SK-N-SH (cell line): ENCODE measurements at regions not wholly inside any gene's neighbourhood (a gene's known extent, or its start where the extent isn't known, plus 50 kb on each side); places are given as distances from the start of the nearest gene placed in this dataset.

Source experiments
- EP300 ChIP-seq, 2 experiments: IDR thresholded peaks; 2 replicates each; pipeline versions ENCODE4 v1.4.0 to v1.6.1; 2012; ENCODE audit warnings: borderline replicate concordance in 1 of 2, low read depth in 1 of 2, low read length in 1 of 2
- FOXM1 ChIP-seq: IDR thresholded peaks from 2 replicates; pipeline ENCODE4 v1.4.0; 2012; ENCODE audit warnings: low read depth, mild to moderate bottlenecking
- POLR2AphosphoS5 ChIP-seq: IDR thresholded peaks from 2 replicates; pipeline ENCODE4 v1.6.1; 2012; ENCODE audit warnings: low read depth, low read length
- RFX5 ChIP-seq: IDR thresholded peaks from 2 replicates; pipeline ENCODE4 v1.6.1; 2012; ENCODE audit warnings: mild to moderate bottlenecking, improper control_type of control experiment, low read length
- TF ChIP-seq, protein P1 (sequence below): fragments of 200-600 bp; sonication (generic); IDR thresholded peaks from 2 replicates; pipeline ENCODE4 v1.6.1; 2017; ENCODE audit warnings: antibody characterized with exemption, mild to moderate bottlenecking, moderate library complexity
- TF ChIP-seq, protein P2 (sequence below): IDR thresholded peaks from 2 replicates; pipeline ENCODE4 v1.4.0; 2012; ENCODE audit warnings: low read depth

DNA sequence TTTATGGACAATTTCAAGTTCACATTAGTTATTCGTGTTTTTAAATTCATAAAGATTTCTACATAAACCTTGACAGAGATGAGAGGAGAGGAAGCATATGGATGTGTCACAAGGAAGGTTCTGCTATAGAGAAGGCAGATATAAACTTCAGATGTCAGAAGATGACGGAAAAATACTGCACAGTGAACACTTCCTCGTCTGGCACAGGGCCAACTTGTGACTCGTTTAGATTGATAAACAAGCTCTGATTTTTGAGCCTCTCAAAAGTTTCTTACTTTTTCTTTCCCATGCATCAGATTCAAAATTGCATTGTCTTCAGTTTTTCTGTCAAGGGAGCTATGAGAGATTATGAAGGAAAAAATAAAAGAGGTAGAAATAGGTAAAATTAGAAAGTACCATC is 156.4 kb upstream of the MINDY3 start:
- no peak for TF ChIP-seq FOXM1
- TF ChIP-seq, protein P1, sequence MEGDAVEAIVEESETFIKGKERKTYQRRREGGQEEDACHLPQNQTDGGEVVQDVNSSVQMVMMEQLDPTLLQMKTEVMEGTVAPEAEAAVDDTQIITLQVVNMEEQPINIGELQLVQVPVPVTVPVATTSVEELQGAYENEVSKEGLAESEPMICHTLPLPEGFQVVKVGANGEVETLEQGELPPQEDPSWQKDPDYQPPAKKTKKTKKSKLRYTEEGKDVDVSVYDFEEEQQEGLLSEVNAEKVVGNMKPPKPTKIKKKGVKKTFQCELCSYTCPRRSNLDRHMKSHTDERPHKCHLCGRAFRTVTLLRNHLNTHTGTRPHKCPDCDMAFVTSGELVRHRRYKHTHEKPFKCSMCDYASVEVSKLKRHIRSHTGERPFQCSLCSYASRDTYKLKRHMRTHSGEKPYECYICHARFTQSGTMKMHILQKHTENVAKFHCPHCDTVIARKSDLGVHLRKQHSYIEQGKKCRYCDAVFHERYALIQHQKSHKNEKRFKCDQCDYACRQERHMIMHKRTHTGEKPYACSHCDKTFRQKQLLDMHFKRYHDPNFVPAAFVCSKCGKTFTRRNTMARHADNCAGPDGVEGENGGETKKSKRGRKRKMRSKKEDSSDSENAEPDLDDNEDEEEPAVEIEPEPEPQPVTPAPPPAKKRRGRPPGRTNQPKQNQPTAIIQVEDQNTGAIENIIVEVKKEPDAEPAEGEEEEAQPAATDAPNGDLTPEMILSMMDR, result no peak
- no peak for TF ChIP-seq POLR2AphosphoS5
- TF ChIP-seq EP300 (IDR thresholded peaks at IDR 0.05; ENCODE audit: borderline replicate concordance in 1 of 2, low read depth in 1 of 2, low read length in 1 of 2), result no peak
- TF ChIP-seq, protein P2, sequence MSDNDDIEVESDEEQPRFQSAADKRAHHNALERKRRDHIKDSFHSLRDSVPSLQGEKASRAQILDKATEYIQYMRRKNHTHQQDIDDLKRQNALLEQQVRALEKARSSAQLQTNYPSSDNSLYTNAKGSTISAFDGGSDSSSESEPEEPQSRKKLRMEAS, result no peak
- TF ChIP-seq RFX5, result no peak
